OCI-LY1 (cell line): ENCODE measurements at regions not wholly inside any gene's neighbourhood (a gene's known extent, or its start where the extent isn't known, plus 50 kb on each side); places are given as distances from the start of the nearest gene placed in this dataset.
"Not testable (repeated sequence)": the region's sequence is repeated elsewhere in the genome, so short reads cannot be mapped to it uniquely, and the experiment has no call there.

Source experiments
- H2AFZ ChIP-seq: fragments of 200-600 bp; sonication (generic), shearing (Covaris generic); 2 replicates; pipeline ENCODE4 v1.6.0; 2014; ENCODE audit warnings: antibody characterized with exemption, mild to moderate bottlenecking, low read length
- H3F3A ChIP-seq: fragments of 200-600 bp; sonication (generic), shearing (Covaris generic); 2 replicates; pipeline ENCODE4 v1.6.0; 2014; ENCODE audit warnings: mild to moderate bottlenecking, antibody characterized with exemption, low read length, moderate library complexity; ENCODE audit not compliant: insufficient read depth
- H3K27ac ChIP-seq: fragments of 200-600 bp; sonication (generic); 2 replicates; pipeline ENCODE4 v1.5.1; 2014; ENCODE audit warnings: low read length, mixed run types, mild to moderate bottlenecking, low read depth; ENCODE audit not compliant: poor library complexity, severe bottlenecking
- H3K27me3 ChIP-seq: fragments of 200-600 bp; sonication (generic); 2 replicates; pipeline ENCODE4 v1.6.0; 2014; ENCODE audit warnings: antibody characterized with exemption, mild to moderate bottlenecking, low read length, moderate library complexity; ENCODE audit not compliant: insufficient read depth
- H3K36me3 ChIP-seq: fragments of 200-600 bp; sonication (generic); 2 replicates; pipeline ENCODE4 v1.6.1; 2014; ENCODE audit warnings: mild to moderate bottlenecking, antibody characterized with exemption, low read length, moderate library complexity, mixed read lengths; ENCODE audit not compliant: insufficient read depth
- H3K4me1 ChIP-seq: fragments of 200-600 bp; sonication (generic); 2 replicates; pipeline ENCODE4 v1.5.1; 2014; ENCODE audit warnings: mild to moderate bottlenecking, low read length, moderate library complexity; ENCODE audit not compliant: insufficient read depth, severe bottlenecking
- H3K4me2 ChIP-seq: fragments of 200-600 bp; sonication (generic), shearing (Covaris generic); 2 replicates; pipeline ENCODE4 v1.6.1; 2014; ENCODE audit warnings: low read length
- H3K4me3 ChIP-seq: fragments of 200-600 bp; sonication (generic); 2 replicates; pipeline ENCODE4 v1.5.1; 2014; ENCODE audit warnings: low read length, low read depth, mild to moderate bottlenecking, mixed read lengths; ENCODE audit not compliant: poor library complexity, severe bottlenecking
- H3K79me2 ChIP-seq: fragments of 200-600 bp; shearing (Covaris generic); 2 replicates; pipeline ENCODE4 v1.6.1; 2016; ENCODE audit warnings: mixed run types, low read length, mixed read lengths; ENCODE audit not compliant: insufficient read depth
- H3K9ac ChIP-seq: fragments of 200-600 bp; sonication (generic), shearing (Covaris generic); 2 replicates; pipeline ENCODE4 v1.6.1; 2014; ENCODE audit warnings: mild to moderate bottlenecking, low read length, mixed read lengths
- H3K9me2 ChIP-seq: fragments of 200-600 bp; sonication (generic), shearing (Covaris generic); 2 replicates; pipeline ENCODE4 v1.6.1; 2014; ENCODE audit warnings: low read depth, mild to moderate bottlenecking, low read length, mixed read lengths
- H3K9me3 ChIP-seq: fragments of 200-600 bp; shearing (Covaris generic); 2 replicates; pipeline ENCODE4 v1.6.1; 2014; ENCODE audit warnings: low read length, mixed read lengths
- H4K20me1 ChIP-seq: fragments of 200-600 bp; sonication (generic), shearing (Covaris generic); 2 replicates; pipeline ENCODE4 v1.6.0; 2016; ENCODE audit warnings: mild to moderate bottlenecking, low read length; ENCODE audit not compliant: insufficient read depth

- not testable (repeated sequence) for H3K27me3 ChIP-seq, H3K79me2 ChIP-seq, H3K27ac ChIP-seq, H3K9ac ChIP-seq, H3F3A ChIP-seq, H3K9me3 ChIP-seq, H4K20me1 ChIP-seq, H3K9me2 ChIP-seq, H3K4me2 ChIP-seq, H3K36me3 ChIP-seq, H2AFZ ChIP-seq, H3K4me3 ChIP-seq, H3K4me1 ChIP-seq
Measured at GRCh38 chrX:144121566-144121965, 237.7 kb downstream of the UBE2NL start.

GRCh38 chrX:144127570-144128169 is 243.8 kb downstream of the UBE2NL start:
- H3K9me3 ChIP-seq, H4K20me1 ChIP-seq, H3F3A ChIP-seq, H3K79me2 ChIP-seq, H2AFZ ChIP-seq, H3K27ac ChIP-seq, H3K36me3 ChIP-seq, H3K4me2 ChIP-seq, H3K4me3 ChIP-seq, H3K4me1 ChIP-seq, H3K9me2 ChIP-seq, H3K27me3 ChIP-seq, H3K9ac ChIP-seq: not testable (repeated sequence)

GRCh38 chrX:144129511-144129910 is 245.6 kb downstream of the UBE2NL start:
- not testable (repeated sequence) for H3K4me3 ChIP-seq, H3K9ac ChIP-seq, H3K9me3 ChIP-seq, H3F3A ChIP-seq, H4K20me1 ChIP-seq, H3K4me1 ChIP-seq, H3K4me2 ChIP-seq, H2AFZ ChIP-seq, H3K79me2 ChIP-seq, H3K9me2 ChIP-seq, H3K36me3 ChIP-seq, H3K27ac ChIP-seq, H3K27me3 ChIP-seq

GRCh38 chrX:144130507-144130906 is 246.6 kb downstream of the UBE2NL start:
- not testable (repeated sequence) for H2AFZ ChIP-seq, H3K9me2 ChIP-seq, H3K27me3 ChIP-seq, H4K20me1 ChIP-seq, H3K79me2 ChIP-seq, H3K4me1 ChIP-seq, H3F3A ChIP-seq, H3K4me3 ChIP-seq, H3K9me3 ChIP-seq, H3K9ac ChIP-seq, H3K36me3 ChIP-seq, H3K27ac ChIP-seq, H3K4me2 ChIP-seq

GRCh38 chrX:144131080-144131479 is 247.2 kb downstream of the UBE2NL start:
- H3K27ac ChIP-seq, H3K27me3 ChIP-seq, H3K9me2 ChIP-seq, H3K4me3 ChIP-seq, H3K36me3 ChIP-seq, H3F3A ChIP-seq, H4K20me1 ChIP-seq, H3K4me1 ChIP-seq, H3K9ac ChIP-seq, H3K4me2 ChIP-seq, H3K79me2 ChIP-seq, H2AFZ ChIP-seq, H3K9me3 ChIP-seq: not testable (repeated sequence)

- H3K27me3 ChIP-seq, H4K20me1 ChIP-seq, H3K79me2 ChIP-seq, H3K9ac ChIP-seq, H3K36me3 ChIP-seq, H2AFZ ChIP-seq, H3K9me2 ChIP-seq, H3K4me1 ChIP-seq, H3K4me2 ChIP-seq, H3K9me3 ChIP-seq, H3F3A ChIP-seq, H3K4me3 ChIP-seq, H3K27ac ChIP-seq: not testable (repeated sequence)
Measured at GRCh38 chrX:144134448-144135119, 250.7 kb downstream of the UBE2NL start.

GRCh38 chrX:144154474-144154873 is 270.6 kb downstream of the UBE2NL start:
- not testable (repeated sequence) for H3K27me3 ChIP-seq, H2AFZ ChIP-seq, H4K20me1 ChIP-seq, H3K36me3 ChIP-seq, H3K4me2 ChIP-seq, H3K9ac ChIP-seq, H3K79me2 ChIP-seq, H3K9me3 ChIP-seq, H3K9me2 ChIP-seq, H3K4me3 ChIP-seq, H3K4me1 ChIP-seq, H3F3A ChIP-seq, H3K27ac ChIP-seq

- H3K27ac ChIP-seq, H3K4me2 ChIP-seq, H3K4me1 ChIP-seq, H3K9me3 ChIP-seq, H3K9ac ChIP-seq, H3K27me3 ChIP-seq, H3K9me2 ChIP-seq, H3F3A ChIP-seq, H2AFZ ChIP-seq, H3K36me3 ChIP-seq, H3K4me3 ChIP-seq, H3K79me2 ChIP-seq, H4K20me1 ChIP-seq: not testable (repeated sequence)
Measured at GRCh38 chrX:144185197-144185596, 301.3 kb downstream of the UBE2NL start.
